Stimulated activated naive B cell treated with anti-CD40 and anti-IgM and Interleukin-4, amounts not matched to agents 10 μg/mL and 1 μg/mL and 100 μg/mL, for 72 hours (primary cell): ENCODE measurements at regions not wholly inside any gene's neighbourhood (a gene's known extent, or its start where the extent isn't known, plus 50 kb on each side); places are given as distances from the start of the nearest gene placed in this dataset.
"Not testable (repeated sequence)": the region's sequence is repeated elsewhere in the genome, so short reads cannot be mapped to it uniquely, and the experiment has no call there.

ENCODE experiments used
- ATAC-seq, 2 donors: fragments of 150-1000 bp; cut with Tn5 transposase; replicated peaks; 2 replicates each; pipeline ENCODE4 v1.10.0; 2021; ENCODE audit warnings: moderate library complexity in 1 of 2
- DNase-seq: peaks from one replicate; pipeline ENCODE4 v3.0.0; 2021
- H3K27ac Mint-ChIP-seq: one replicate; pipeline ENCODE4 v1.8.0; 2022; ENCODE audit warnings: mild to moderate bottlenecking, mixed read lengths
- H3K27me3 Mint-ChIP-seq, 2 donors: one replicate each; pipeline ENCODE4 v1.8.0; 2022; ENCODE audit warnings: mixed read lengths in 2 of 2
- H3K36me3 Mint-ChIP-seq, 2 donors: one replicate each; pipeline ENCODE4 v1.8.0; 2022; ENCODE audit warnings: mixed read lengths in 2 of 2, mild to moderate bottlenecking in 1 of 2
- H3K4me1 Mint-ChIP-seq, 2 donors: one replicate each; pipeline ENCODE4 v1.8.0; 2022; ENCODE audit warnings: mixed read lengths in 2 of 2, mild to moderate bottlenecking in 1 of 2
- H3K4me3 Mint-ChIP-seq, 2 donors: one replicate each; pipeline ENCODE4 v1.8.0; 2022; ENCODE audit warnings: mild to moderate bottlenecking in 2 of 2, mixed read lengths in 2 of 2, moderate library complexity in 1 of 2
- H3K9me3 Mint-ChIP-seq, 2 donors: one replicate each; pipeline ENCODE4 v1.8.0; 2022; ENCODE audit warnings: mixed read lengths in 2 of 2, mild to moderate bottlenecking in 1 of 2

DNA sequence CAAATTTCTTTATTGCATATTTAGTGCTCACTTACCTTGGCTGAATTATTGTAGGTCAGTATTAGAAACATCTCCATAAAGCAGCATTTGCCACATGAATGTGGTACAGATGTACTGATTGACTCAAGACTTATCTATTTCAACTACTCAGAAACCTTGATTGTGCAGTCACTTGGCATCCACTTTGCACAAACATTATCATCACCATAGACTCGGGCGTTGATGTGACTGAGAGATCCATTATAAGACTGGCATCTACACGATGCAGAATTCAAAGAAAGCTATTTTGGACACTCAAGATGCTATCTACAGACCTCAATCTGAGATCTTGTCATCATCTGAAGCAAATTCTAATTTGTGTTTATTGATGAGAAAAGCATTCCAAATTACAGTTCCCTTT lies 102.8 kb upstream of the USP25 start:
- no peak overlapping the region for H3K27ac Mint-ChIP-seq
- DNase-seq: no peak
- no peaks in the 10 kb centered on the region for H3K36me3 Mint-ChIP-seq
- ATAC-seq: no peak
- peaks cover 0 to 9% of the 10 kb centered on the region in 2 donors for H3K27me3 Mint-ChIP-seq
- no peak overlapping the region for H3K4me3 Mint-ChIP-seq
- H3K4me1 Mint-ChIP-seq: no peaks in the 10 kb centered on the region
- no peaks in the 10 kb centered on the region for H3K9me3 Mint-ChIP-seq

- H3K27ac Mint-ChIP-seq: no peak overlapping the region
- peaks cover 0 to 9% of the 10 kb centered on the region in 2 donors for H3K27me3 Mint-ChIP-seq
- ATAC-seq (no peak), DNase-seq (no peak)
- H3K4me3 Mint-ChIP-seq: no peak overlapping the region
- H3K9me3 Mint-ChIP-seq: no peaks in the 10 kb centered on the region
- no peaks in the 10 kb centered on the region for H3K4me1 Mint-ChIP-seq
- no peaks in the 10 kb centered on the region for H3K36me3 Mint-ChIP-seq
Measured at GRCh38 chr21:15627823-15628222, 102.0 kb upstream of the USP25 start.

GRCh38 chr21:15631342-15631741 lies 98.4 kb upstream of the USP25 start:
- no peak for DNase-seq
- Mint-ChIP-seq H3K27ac (no peak overlapping the region), H3K36me3 (no peaks in the 10 kb centered on the region), H3K9me3 (peaks cover 0 to 1% of the 10 kb centered on the region in 2 donors), H3K4me1 (no peaks in the 10 kb centered on the region), H3K4me3 (no peak overlapping the region), H3K27me3 (no peaks in the 10 kb centered on the region)
- ATAC-seq: no peak

DNA sequence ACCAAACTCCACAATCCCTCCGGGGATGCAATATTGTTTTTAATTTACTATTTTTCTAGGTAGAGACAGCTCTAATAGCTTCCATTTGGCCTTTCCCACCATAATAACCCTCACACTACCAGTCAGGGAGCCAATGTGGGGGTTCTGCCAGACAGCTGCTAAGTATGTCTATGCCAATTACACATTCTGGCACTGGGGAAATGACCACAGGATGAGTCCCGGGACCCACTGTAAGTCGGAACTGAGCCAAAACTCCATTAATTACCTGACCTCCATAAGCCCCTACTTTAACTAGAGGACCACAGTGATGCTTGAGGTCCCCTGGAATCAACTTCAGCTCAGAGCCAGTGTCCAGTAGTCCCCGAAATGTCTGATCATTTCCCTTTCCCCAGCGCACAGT lies 95.2 kb upstream of the USP25 start:
- not testable (repeated sequence) for H3K27me3 Mint-ChIP-seq, H3K4me1 Mint-ChIP-seq, H3K36me3 Mint-ChIP-seq, ATAC-seq, H3K9me3 Mint-ChIP-seq, H3K4me3 Mint-ChIP-seq, DNase-seq, H3K27ac Mint-ChIP-seq

- Mint-ChIP-seq H3K27ac (no peak overlapping the region), H3K27me3 (no peaks in the 10 kb centered on the region), H3K4me3 (no peak overlapping the region), H3K36me3 (no peaks in the 10 kb centered on the region), H3K4me1 (no peaks in the 10 kb centered on the region), H3K9me3 (peaks cover 0 to 1% of the 10 kb centered on the region in 2 donors)
- DNase-seq (no peak), ATAC-seq (no peak)
Measured at GRCh38 chr21:15638856-15639549, 90.8 kb upstream of the USP25 start.

- DNase-seq, H3K27me3 Mint-ChIP-seq, H3K36me3 Mint-ChIP-seq, H3K4me1 Mint-ChIP-seq, H3K4me3 Mint-ChIP-seq, H3K27ac Mint-ChIP-seq, ATAC-seq, H3K9me3 Mint-ChIP-seq: not testable (repeated sequence)
Measured at GRCh38 chr21:15640113-15640512, 89.7 kb upstream of the USP25 start.

DNA sequence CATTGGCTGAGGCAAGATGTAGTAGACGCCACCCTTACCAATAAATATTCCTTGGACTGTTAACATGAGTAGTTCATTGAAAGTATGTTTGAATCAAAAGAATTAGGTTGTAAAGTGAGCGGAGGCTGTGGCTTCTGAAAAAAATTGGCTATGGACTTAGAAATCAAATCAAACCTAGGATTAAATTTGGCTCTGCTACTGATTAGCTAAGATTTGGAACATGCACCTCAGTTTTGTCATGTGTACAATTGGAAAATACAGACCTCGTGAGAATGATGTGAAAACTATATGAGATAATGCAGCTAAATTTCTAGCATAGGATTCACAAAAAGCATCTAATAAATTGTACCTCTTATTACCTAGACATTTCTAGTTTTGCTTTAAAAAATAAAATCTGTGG lies 85.3 kb upstream of the USP25 start:
- ATAC-seq (no peak), DNase-seq (no peak)
- peaks cover 0 to 11% of the 10 kb centered on the region in 2 donors for H3K27me3 Mint-ChIP-seq
- H3K36me3 Mint-ChIP-seq: no peaks in the 10 kb centered on the region
- H3K4me1 Mint-ChIP-seq: no peaks in the 10 kb centered on the region
- H3K4me3 Mint-ChIP-seq: no peak overlapping the region
- H3K27ac Mint-ChIP-seq: no peak overlapping the region
- no peaks in the 10 kb centered on the region for H3K9me3 Mint-ChIP-seq

DNA sequence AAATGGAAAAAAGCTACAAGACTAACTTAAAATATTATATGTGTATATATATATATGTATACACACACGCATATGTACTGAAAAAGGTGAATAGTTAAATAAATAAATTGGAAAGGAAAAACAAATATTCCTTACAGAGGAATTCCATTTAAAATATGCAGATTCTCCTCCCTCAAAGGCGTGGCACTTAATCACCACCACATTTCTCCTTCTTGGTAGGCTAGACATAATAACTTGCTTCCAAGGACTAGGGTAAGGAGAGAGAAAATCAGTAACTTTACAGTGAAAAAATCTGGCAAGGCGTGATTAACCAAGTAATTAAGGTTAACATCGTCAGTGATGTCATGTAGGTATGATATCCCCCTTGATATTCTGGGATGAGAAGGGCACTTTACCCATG lies 84.0 kb upstream of the USP25 start:
- DNase-seq: no peak
- Mint-ChIP-seq H3K4me1 (no peaks in the 10 kb centered on the region), H3K9me3 (no peaks in the 10 kb centered on the region), H3K27ac (no peak overlapping the region), H3K36me3 (no peaks in the 10 kb centered on the region), H3K27me3 (peaks cover 0 to 11% of the 10 kb centered on the region in 2 donors), H3K4me3 (no peak overlapping the region)
- no peak for ATAC-seq

GRCh38 chr21:15650735-15651134 lies 79.0 kb upstream of the USP25 start:
- Mint-ChIP-seq H3K4me1 (no peaks in the 10 kb centered on the region), H3K4me3 (no peak overlapping the region), H3K9me3 (no peaks in the 10 kb centered on the region), H3K27me3 (peaks cover 0 to 11% of the 10 kb centered on the region in 2 donors), H3K36me3 (no peaks in the 10 kb centered on the region), H3K27ac (no peak overlapping the region)
- ATAC-seq (no peak), DNase-seq (no peak)

DNA sequence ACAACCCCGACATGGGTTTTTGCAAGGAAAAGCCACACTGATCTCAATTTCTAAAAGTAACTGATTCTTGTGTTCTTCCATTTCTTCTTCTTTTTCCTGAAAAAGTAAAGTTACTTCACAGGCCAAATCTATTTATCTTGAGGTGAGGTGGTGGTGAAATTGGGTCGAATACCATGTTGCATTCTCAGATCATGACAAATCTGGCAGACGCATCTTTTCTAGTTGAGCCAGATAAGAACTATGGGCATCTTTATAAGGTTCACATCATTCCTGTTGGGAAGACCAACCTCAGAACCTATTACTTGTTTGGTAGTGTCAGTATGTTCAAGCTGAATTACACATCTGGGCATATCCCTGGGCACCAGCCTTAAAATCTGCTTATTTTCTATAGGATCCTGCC lies 78.6 kb upstream of the USP25 start:
- Mint-ChIP-seq H3K4me3 (no peak overlapping the region), H3K9me3 (no peaks in the 10 kb centered on the region), H3K27ac (no peak overlapping the region), H3K36me3 (no peaks in the 10 kb centered on the region), H3K27me3 (peaks cover 0 to 11% of the 10 kb centered on the region in 2 donors), H3K4me1 (no peaks in the 10 kb centered on the region)
- ATAC-seq (no peak), DNase-seq (no peak)

DNA sequence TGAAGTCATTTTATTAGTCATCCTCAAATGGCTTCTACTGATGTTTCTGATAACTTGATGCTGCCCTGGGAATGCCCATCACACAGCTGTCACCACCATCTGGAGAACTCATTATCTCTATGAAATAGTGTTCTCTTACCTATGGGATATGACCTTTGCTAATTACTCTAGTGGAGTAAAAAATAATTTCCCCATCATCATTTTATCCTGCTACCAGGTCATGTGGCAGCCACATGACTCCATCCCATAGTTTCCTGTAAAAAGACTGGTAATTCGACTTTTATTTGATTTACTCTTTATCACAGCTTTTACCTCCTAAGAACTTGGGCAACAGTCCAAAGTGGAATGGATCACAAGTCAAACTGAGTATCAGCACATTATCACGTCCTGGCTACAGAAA lies 76.1 kb upstream of the USP25 start:
- no peak overlapping the region for H3K4me3 Mint-ChIP-seq
- H3K27ac Mint-ChIP-seq: no peak overlapping the region
- H3K9me3 Mint-ChIP-seq: peaks cover 0 to 2% of the 10 kb centered on the region in 2 donors
- H3K36me3 Mint-ChIP-seq: no peaks in the 10 kb centered on the region
- no peak for DNase-seq
- H3K27me3 Mint-ChIP-seq: peaks cover 0 to 1% of the 10 kb centered on the region in 2 donors
- no peaks in the 10 kb centered on the region for H3K4me1 Mint-ChIP-seq
- ATAC-seq: no peak

GRCh38 chr21:15654171-15654570 lies 75.6 kb upstream of the USP25 start:
- Mint-ChIP-seq H3K4me1 (no peaks in the 10 kb centered on the region), H3K27me3 (no peaks in the 10 kb centered on the region), H3K27ac (no peak overlapping the region), H3K36me3 (no peaks in the 10 kb centered on the region), H3K4me3 (no peak overlapping the region), H3K9me3 (peaks cover 0 to 2% of the 10 kb centered on the region in 2 donors)
- DNase-seq: no peak
- ATAC-seq: no peak

DNA sequence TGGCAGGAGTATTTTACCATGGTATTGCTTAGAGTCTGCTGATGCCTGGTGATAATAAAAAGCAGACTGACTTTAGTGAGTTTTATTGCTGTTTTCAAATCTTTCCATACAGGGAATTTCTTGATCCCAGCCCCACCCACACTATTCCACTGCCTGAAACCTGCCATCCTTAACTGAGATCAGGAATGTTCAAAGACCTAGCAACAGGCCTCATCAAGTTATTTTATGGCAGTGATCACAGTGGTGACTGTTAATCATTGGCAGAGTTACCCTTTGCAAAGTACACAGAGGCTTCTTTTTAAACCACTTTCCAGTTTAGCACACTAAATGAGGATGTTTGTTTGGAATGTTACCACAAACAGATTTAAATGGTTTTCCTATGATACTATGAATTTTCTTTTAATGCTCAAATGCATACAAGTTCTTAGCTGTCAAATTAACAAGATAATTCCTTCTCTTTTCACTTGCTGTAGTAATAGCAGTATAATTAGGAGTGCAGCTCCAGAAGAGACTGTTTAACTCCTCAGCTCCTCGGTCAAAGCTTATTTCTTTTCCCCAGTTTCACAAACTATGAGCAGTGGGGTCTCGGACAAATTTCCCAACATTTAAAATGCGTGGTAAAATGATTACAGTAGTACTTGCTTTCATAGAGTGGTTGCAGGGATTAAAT lies 69.9 kb upstream of the USP25 start:
- H3K36me3 Mint-ChIP-seq: no peaks in the 10 kb centered on the region
- no peak for ATAC-seq
- peaks cover 0 to 2% of the 10 kb centered on the region in 2 donors for H3K9me3 Mint-ChIP-seq
- H3K4me1 Mint-ChIP-seq: no peaks in the 10 kb centered on the region
- H3K27ac Mint-ChIP-seq: no peak overlapping the region
- no peak overlapping the region for H3K4me3 Mint-ChIP-seq
- H3K27me3 Mint-ChIP-seq: no peaks in the 10 kb centered on the region
- DNase-seq: no peak

DNA sequence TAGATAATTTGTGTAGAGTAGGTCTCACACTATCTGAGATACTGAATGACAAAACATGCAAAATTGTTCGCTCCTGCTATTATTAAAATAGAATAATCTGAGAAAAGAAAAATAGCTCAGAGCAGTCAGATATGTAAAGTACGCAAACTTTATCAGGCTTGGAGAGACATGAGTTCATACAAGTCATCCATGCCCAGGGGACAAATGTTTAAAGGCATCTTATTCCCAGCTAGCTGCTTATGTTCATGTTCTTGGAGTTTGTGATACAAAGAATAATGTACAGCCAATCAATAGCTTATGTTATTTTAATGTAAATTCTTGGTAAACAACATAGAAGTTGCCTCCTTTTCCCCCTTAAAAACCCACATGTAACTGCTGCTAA lies 69.4 kb upstream of the USP25 start:
- Mint-ChIP-seq H3K4me1 (no peaks in the 10 kb centered on the region), H3K4me3 (no peak overlapping the region), H3K27me3 (no peaks in the 10 kb centered on the region), H3K36me3 (no peaks in the 10 kb centered on the region), H3K9me3 (peaks cover 0 to 2% of the 10 kb centered on the region in 2 donors), H3K27ac (no peak overlapping the region)
- DNase-seq: no peak
- ATAC-seq: no peak

GRCh38 chr21:15667010-15667409 lies 62.8 kb upstream of the USP25 start:
- ATAC-seq (no peak), DNase-seq (no peak)
- no peaks in the 10 kb centered on the region for H3K36me3 Mint-ChIP-seq
- no peaks in the 10 kb centered on the region for H3K4me1 Mint-ChIP-seq
- H3K9me3 Mint-ChIP-seq: no peaks in the 10 kb centered on the region
- no peak overlapping the region for H3K27ac Mint-ChIP-seq
- no peaks in the 10 kb centered on the region for H3K27me3 Mint-ChIP-seq
- no peak overlapping the region for H3K4me3 Mint-ChIP-seq
